H9 (cell line): ENCODE measurements at regions not wholly inside any gene's neighbourhood (a gene's known extent, or its start where the extent isn't known, plus 50 kb on each side); places are given as distances from the start of the nearest gene placed in this dataset.

Experiments used
- DNase-seq: peaks from one replicate; pipeline ENCODE4 v3.0.0-alpha.2; 2017
- H2AFZ ChIP-seq: one replicate; pipeline ENCODE4 v1.6.1; 2013; ENCODE audit warnings: mild to moderate bottlenecking, low read length, control low read depth, moderate library complexity
- H2AK5ac ChIP-seq: 2 replicates; pipeline ENCODE4 v1.6.1; 2013; ENCODE audit warnings: low read length, control low read depth, mixed read lengths; ENCODE audit not compliant: insufficient read length
- H2BK120ac ChIP-seq: one replicate; pipeline ENCODE4 v1.6.1; 2013; ENCODE audit warnings: low read depth, mild to moderate bottlenecking, low read length, control low read depth, inconsistent platforms; ENCODE audit not compliant: poor library complexity, severe bottlenecking
- H2BK12ac ChIP-seq: 2 replicates; pipeline ENCODE4 v1.6.1; 2013; ENCODE audit warnings: low read length, control low read depth, mixed read lengths, low read depth; ENCODE audit not compliant: insufficient read length
- H2BK15ac ChIP-seq: 2 replicates; pipeline ENCODE4 v1.6.1; 2013; ENCODE audit warnings: low read depth, low read length, control low read depth
- H2BK20ac ChIP-seq: one replicate; pipeline ENCODE4 v1.6.1; 2013; ENCODE audit warnings: low read depth, mild to moderate bottlenecking, low read length, control low read depth, inconsistent platforms; ENCODE audit not compliant: poor library complexity, severe bottlenecking
- H2BK5ac ChIP-seq: 2 replicates; pipeline ENCODE4 v1.6.1; 2013; ENCODE audit warnings: low read length, control low read depth, mixed read lengths; ENCODE audit not compliant: insufficient read length
- H3K14ac ChIP-seq: 2 replicates; pipeline ENCODE4 v1.6.1; 2013; ENCODE audit warnings: low read length, control low read depth; ENCODE audit not compliant: insufficient read depth
- H3K18ac ChIP-seq: 2 replicates; pipeline ENCODE4 v1.6.1; 2013; ENCODE audit warnings: low read depth, mild to moderate bottlenecking, mixed read lengths, low read length, control low read depth; ENCODE audit not compliant: insufficient read length
- H3K23ac ChIP-seq: 2 replicates; pipeline ENCODE4 v1.6.1; 2013; ENCODE audit warnings: low read length, control low read depth, mixed read lengths, low read depth; ENCODE audit not compliant: insufficient read length
- H3K23me2 ChIP-seq: 2 replicates; pipeline ENCODE4 v1.6.1; 2013; ENCODE audit warnings: low read depth, mild to moderate bottlenecking, mixed read lengths, low read length, control low read depth; ENCODE audit not compliant: insufficient read length, poor library complexity, severe bottlenecking
- H3K27ac ChIP-seq: 2 replicates; pipeline ENCODE4 v1.5.1; 2013; ENCODE audit warnings: low read length, control low read depth, mixed read lengths, low read depth; ENCODE audit not compliant: insufficient read length
- H3K27me3 ChIP-seq: 2 replicates; pipeline ENCODE4 v1.6.1; 2013; ENCODE audit warnings: low read length, control low read depth, inconsistent platforms; ENCODE audit not compliant: insufficient read depth
- H3K4ac ChIP-seq: 2 replicates; pipeline ENCODE4 v1.6.1; 2013; ENCODE audit warnings: low read depth, mild to moderate bottlenecking, control low read depth, inconsistent platforms, low read length, moderate library complexity
- H3K4me1 ChIP-seq: 2 replicates; pipeline ENCODE4 v1.6.1; 2013; ENCODE audit warnings: low read length, control low read depth, inconsistent platforms; ENCODE audit not compliant: insufficient read depth
- H3K4me2 ChIP-seq: 2 replicates; pipeline ENCODE4 v1.6.1; 2013; ENCODE audit warnings: low read length, control low read depth, mixed read lengths; ENCODE audit not compliant: insufficient read length, insufficient read depth
- H3K56ac ChIP-seq: 2 replicates; pipeline ENCODE4 v1.6.1; 2013; ENCODE audit warnings: low read depth, mild to moderate bottlenecking, mixed read lengths, low read length, control low read depth; ENCODE audit not compliant: insufficient read length
- H3K79me1 ChIP-seq: 2 replicates; pipeline ENCODE4 v1.6.1; 2013; ENCODE audit warnings: low read depth, mild to moderate bottlenecking, moderate library complexity, low read length, control low read depth, inconsistent platforms; ENCODE audit not compliant: insufficient read depth, poor library complexity, severe bottlenecking
- H3K79me2 ChIP-seq: 2 replicates; pipeline ENCODE4 v1.6.1; 2013; ENCODE audit warnings: low read length, control low read depth, inconsistent platforms; ENCODE audit not compliant: insufficient read depth
- H3K9ac ChIP-seq: 2 replicates; pipeline ENCODE4 v1.6.1; 2013; ENCODE audit warnings: low read length, control low read depth, mixed read lengths; ENCODE audit not compliant: insufficient read length; ENCODE audit errors: extremely low read depth
- H3K9me3 ChIP-seq: one replicate; pipeline ENCODE4 v1.6.1; 2013; ENCODE audit warnings: low read depth, low read length, inconsistent platforms; ENCODE audit not compliant: control insufficient read depth
- H3T11ph ChIP-seq: one replicate; pipeline ENCODE4 v1.6.1; 2013; ENCODE audit warnings: mild to moderate bottlenecking, low read length, control low read depth, inconsistent platforms
- H4K20me1 ChIP-seq: one replicate; pipeline ENCODE4 v1.6.1; 2013; ENCODE audit not compliant: control insufficient read depth, insufficient read length, insufficient read depth
- H4K5ac ChIP-seq: 2 replicates; pipeline ENCODE4 v1.6.1; 2013; ENCODE audit warnings: low read depth, mild to moderate bottlenecking, mixed read lengths, low read length, control low read depth; ENCODE audit not compliant: insufficient read length
- H4K8ac ChIP-seq: replicated peaks from 2 replicates; pipeline ENCODE4 v1.6.1; 2013; ENCODE audit warnings: low read length, control low read depth, mixed read lengths, low read depth; ENCODE audit not compliant: insufficient read length
- H4K91ac ChIP-seq: 2 replicates; pipeline ENCODE4 v1.6.1; 2013; ENCODE audit warnings: low read depth, mild to moderate bottlenecking, moderate library complexity, mixed read lengths, low read length, control low read depth; ENCODE audit not compliant: insufficient read length
- H3K27ac Mint-ChIP-seq, 3 experiments: 2 replicates in 2 of 3; 3 replicates in 1 of 3; pipeline ENCODE4 v1.8.0; 2020 to 2021; ENCODE audit warnings: mixed read lengths in 3 of 3, mild to moderate bottlenecking in 1 of 3, moderate library complexity in 1 of 3
- H3K27me3 Mint-ChIP-seq: 2 replicates; pipeline ENCODE4 v1.8.0; 2021; ENCODE audit warnings: low read depth, mild to moderate bottlenecking, moderate library complexity, mixed read lengths
- H3K36me3 Mint-ChIP-seq, 3 experiments: 2 replicates in 2 of 3; 3 replicates in 1 of 3; pipeline ENCODE4 v1.8.0; 2020 to 2021; ENCODE audit warnings: low read depth in 3 of 3, mixed read lengths in 3 of 3; ENCODE audit not compliant: insufficient read depth in 1 of 3
- H3K4me1 Mint-ChIP-seq, 2 experiments: 2 replicates each; pipeline ENCODE4 v1.8.0; 2020; ENCODE audit warnings: mixed read lengths in 2 of 2
- H3K4me3 Mint-ChIP-seq, 2 experiments: 2 replicates in 1 of 2; 3 replicates in 1 of 2; pipeline ENCODE4 v1.8.0; 2020 to 2021; ENCODE audit warnings: mild to moderate bottlenecking in 2 of 2, mixed read lengths in 2 of 2, moderate library complexity in 1 of 2
- H3K9me3 Mint-ChIP-seq, 2 experiments: 2 replicates in 1 of 2; 3 replicates in 1 of 2; pipeline ENCODE4 v1.8.0; 2020; ENCODE audit warnings: mild to moderate bottlenecking in 2 of 2, mixed read lengths in 2 of 2, moderate library complexity in 1 of 2
- WGBS: extraction: QIAGEN DNeasy Blood & Tissue Kit; methylation state at CpG from one replicate; pipeline ENCODE4 v1.1.7; 2013; ENCODE audit warnings: missing lambda C conversion rate, low lambda C conversion rate, mixed read lengths; ENCODE audit not compliant: insufficient read length; ENCODE audit errors: extremely low coverage; 5-methylcytosine and 5-hydroxymethylcytosine counted together
- TF ChIP-seq, protein P1 (sequence below): fragments of 200-600 bp; sonication (generic); conservative IDR thresholded peaks from 3 replicates; pipeline ENCODE4 v1.8.0; 2021; ENCODE audit warnings: antibody characterized with exemption, mild to moderate bottlenecking

GRCh38 chr3:76547674-76548073 is 492.2 kb upstream of the ROBO2 start:
- H2AFZ ChIP-seq = no peak overlapping the region
- H4K91ac ChIP-seq = no peak overlapping the region
- H3K79me1 ChIP-seq = no peaks in the 10 kb centered on the region
- H2AK5ac ChIP-seq = no peak overlapping the region
- H3K27me3 Mint-ChIP-seq = no peaks in the 10 kb centered on the region
- H3K9me3 Mint-ChIP-seq = peaks cover 0 to 7% of the 10 kb centered on the region in 2 experiments; a peak in 4 of 5 replicates
- no peak overlapping the region for H3K9ac ChIP-seq
- H2BK12ac ChIP-seq = no peak overlapping the region
- H2BK5ac ChIP-seq = no peak overlapping the region
- no CpG with 5 or more reads among the region's 2 CpGs for WGBS
- H3K18ac ChIP-seq = no peak overlapping the region
- H3K56ac ChIP-seq = no peak overlapping the region
- H3K14ac ChIP-seq = no peak overlapping the region
- H3K4ac ChIP-seq = no peak overlapping the region
- H3K9me3 ChIP-seq = peaks cover 7% of the 10 kb centered on the region
- no peaks in the 10 kb centered on the region for H3K4me1 Mint-ChIP-seq
- H2BK20ac ChIP-seq = no peak overlapping the region
- no peak overlapping the region for H4K5ac ChIP-seq
- H3K4me1 ChIP-seq = no peaks in the 10 kb centered on the region
- no peak overlapping the region for H2BK120ac ChIP-seq
- H3K23ac ChIP-seq = no peak overlapping the region
- H3K79me2 ChIP-seq = no peaks in the 10 kb centered on the region
- no peak overlapping the region for H3K27ac ChIP-seq
- H2BK15ac ChIP-seq = no peak overlapping the region
- no peaks in the 10 kb centered on the region for H4K20me1 ChIP-seq
- no peak overlapping the region for H3K4me2 ChIP-seq
- no peak for DNase-seq
- H3K27ac Mint-ChIP-seq = no peak overlapping the region
- H4K8ac ChIP-seq = no peak overlapping the region
- H3K4me3 Mint-ChIP-seq = no peak overlapping the region
- no peaks in the 10 kb centered on the region for H3K23me2 ChIP-seq
- no peaks in the 10 kb centered on the region for H3K27me3 ChIP-seq
- no peak overlapping the region for H3T11ph ChIP-seq
- TF ChIP-seq, protein P1, sequence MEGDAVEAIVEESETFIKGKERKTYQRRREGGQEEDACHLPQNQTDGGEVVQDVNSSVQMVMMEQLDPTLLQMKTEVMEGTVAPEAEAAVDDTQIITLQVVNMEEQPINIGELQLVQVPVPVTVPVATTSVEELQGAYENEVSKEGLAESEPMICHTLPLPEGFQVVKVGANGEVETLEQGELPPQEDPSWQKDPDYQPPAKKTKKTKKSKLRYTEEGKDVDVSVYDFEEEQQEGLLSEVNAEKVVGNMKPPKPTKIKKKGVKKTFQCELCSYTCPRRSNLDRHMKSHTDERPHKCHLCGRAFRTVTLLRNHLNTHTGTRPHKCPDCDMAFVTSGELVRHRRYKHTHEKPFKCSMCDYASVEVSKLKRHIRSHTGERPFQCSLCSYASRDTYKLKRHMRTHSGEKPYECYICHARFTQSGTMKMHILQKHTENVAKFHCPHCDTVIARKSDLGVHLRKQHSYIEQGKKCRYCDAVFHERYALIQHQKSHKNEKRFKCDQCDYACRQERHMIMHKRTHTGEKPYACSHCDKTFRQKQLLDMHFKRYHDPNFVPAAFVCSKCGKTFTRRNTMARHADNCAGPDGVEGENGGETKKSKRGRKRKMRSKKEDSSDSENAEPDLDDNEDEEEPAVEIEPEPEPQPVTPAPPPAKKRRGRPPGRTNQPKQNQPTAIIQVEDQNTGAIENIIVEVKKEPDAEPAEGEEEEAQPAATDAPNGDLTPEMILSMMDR = no peak
- peaks cover 0 to 8% (median 7%) of the 10 kb centered on the region in 3 experiments; a peak in 4 of 7 replicates for H3K36me3 Mint-ChIP-seq
